GM13977 (cell line): ENCODE measurements at regions not wholly inside any gene's neighbourhood (a gene's known extent, or its start where the extent isn't known, plus 50 kb on each side); places are given as distances from the start of the nearest gene placed in this dataset.

Experiments used
- DNase-seq: peaks from one replicate; pipeline ENCODE4 v3.0.0; 2012; ENCODE audit warnings: low spot score
- CTCF ChIP-seq: IDR thresholded peaks from 2 replicates; pipeline ENCODE4 v1.5.1; 2012; ENCODE audit warnings: mild to moderate bottlenecking, control low read depth; ENCODE audit not compliant: insufficient read depth; ENCODE audit errors: extremely low read depth, missing control alignments
- in situ Hi-C: fragments of 300-500 bp; cut with MboI; formaldehyde crosslinking; loops from one replicate; pipeline ENCODE4 v1.12.0; 2022; ENCODE audit warnings: low sequenced_read_pairs, low pct_unique_long_range_greater_than_20kb, mixed read lengths, inconsistent platforms; ENCODE audit not compliant: unreplicated experiment

GRCh38 chr1:233844275-233844674 lies 60.2 kb upstream of the SLC35F3 start:
- TF ChIP-seq CTCF, result no peak
- DNase-seq, result no peak
- in situ Hi-C loops, result no loop called here

DNA sequence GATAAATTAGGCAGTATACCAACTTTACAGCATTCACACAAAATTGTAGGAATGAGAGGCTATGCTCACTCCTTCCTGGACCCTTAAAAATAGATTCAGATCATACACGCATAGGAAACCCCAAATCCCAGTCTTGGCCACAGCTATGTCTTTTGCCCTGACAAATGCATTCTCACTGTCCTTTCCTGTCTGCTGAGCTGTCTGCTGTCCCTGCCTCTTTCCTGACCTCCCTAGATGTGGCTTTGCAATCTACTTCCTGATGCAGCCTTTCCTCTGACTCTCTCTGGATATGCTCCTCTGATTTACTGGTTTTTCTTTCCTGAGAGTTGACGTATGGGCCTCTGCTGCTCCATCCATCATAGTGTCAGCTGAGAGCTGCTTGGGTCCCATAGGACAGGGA lies 59.8 kb upstream of the SLC35F3 start:
- TF ChIP-seq CTCF, result no peak
- DNase-seq, result no peak
- in situ Hi-C loops, result no loop called here
